GM12878 (cell line): ENCODE measurements at regions not wholly inside any gene's neighbourhood (a gene's known extent, or its start where the extent isn't known, plus 50 kb on each side); places are given as distances from the start of the nearest gene placed in this dataset.

Experiments used
- ATAC-seq: fragments of 200-7000 bp; cut with Tn5 transposase; 3 replicates; pipeline ENCODE4 v1.9.1; 2020; ENCODE audit warnings: mild to moderate bottlenecking, moderate library complexity
- BruUV-seq: library from RNA; stranded (reverse); fragments of 400-500 nt; replicated peaks from 2 replicates; lab custom pipeline; 2021; lab: Mats Ljungman, UMichigan
- CTCF ChIA-PET: fragments of 300-600 bp; sonication (Branson Sonifier 250); formaldehyde crosslinking; extraction: SDS; loops from one replicate; lab custom pipeline; 2021; ENCODE audit warnings: inconsistent platforms; lab: Yijun Ruan, JAX
- POLR2A ChIA-PET: fragments of 350-600 bp; formaldehyde crosslinking; extraction: SDS; loops from one replicate; lab custom pipeline; 2021; ENCODE audit warnings: inconsistent platforms; lab: Charles Lee
- RAD21 ChIA-PET: fragments of 300-600 bp; sonication (Branson Sonifier 250); formaldehyde crosslinking; loops from one replicate; lab custom pipeline; 2023; ENCODE audit warnings: antibody characterized with exemption; ENCODE audit not compliant: unreplicated experiment; lab: Charles Lee
- SMC1A ChIA-PET: fragments of 300-600 bp; sonication (Branson Sonifier 250); formaldehyde crosslinking; loops from one replicate; lab custom pipeline; 2023; ENCODE audit not compliant: unreplicated experiment, uncharacterized antibody; lab: Charles Lee
- DNase-seq: peaks from one replicate; pipeline ENCODE4 v3.0.0-alpha.2; 2011; ENCODE audit warnings: low read depth, low spot score
- FAIRE-seq: peaks from 3 replicates; lab custom pipeline; 2011; peaks lifted over from hg19 to GRCh38; lab: Jason Lieb, UNC
- H2AFZ ChIP-seq: 2 replicates; pipeline ENCODE4 v1.6.0; 2011; ENCODE audit warnings: low read depth, low read length, control low read depth; ENCODE audit not compliant: control insufficient read depth
- H3K27ac ChIP-seq: 2 replicates; pipeline ENCODE4 v1.5.1; 2011; ENCODE audit warnings: control low read depth; ENCODE audit not compliant: control insufficient read depth, insufficient read depth
- H3K27me3 ChIP-seq, 2 experiments: replicated peaks in 1 of 2; 2 replicates each; pipeline versions ENCODE4 v1.6.0 to v1.6.1; 2011; ENCODE audit warnings: low read length in 1 of 2; ENCODE audit not compliant: control insufficient read depth in 2 of 2, insufficient read depth in 2 of 2
- H3K36me3 ChIP-seq, 2 experiments: 2 replicates each; pipeline ENCODE4 v1.5.1; 2011; ENCODE audit warnings: low read length in 1 of 2; ENCODE audit not compliant: control insufficient read depth in 2 of 2, insufficient read depth in 2 of 2
- H3K4me1 ChIP-seq: 2 replicates; pipeline ENCODE4 v1.6.1; 2011; ENCODE audit warnings: mild to moderate bottlenecking, low read length, moderate library complexity, mixed read lengths; ENCODE audit not compliant: control insufficient read depth, insufficient read depth
- H3K4me2 ChIP-seq: 2 replicates; pipeline ENCODE4 v1.6.0; 2011; ENCODE audit warnings: control low read depth; ENCODE audit not compliant: control insufficient read depth, insufficient read depth
- H3K4me3 ChIP-seq: fragments of 200-600 bp; sonication (generic); 2 replicates; pipeline ENCODE4 v1.5.1; 2016
- H3K79me2 ChIP-seq: 2 replicates; pipeline ENCODE4 v1.6.0; 2011; ENCODE audit warnings: low read length; ENCODE audit not compliant: control insufficient read depth, insufficient read depth
- H3K9ac ChIP-seq: 2 replicates; pipeline ENCODE4 v1.8.0; 2011; ENCODE audit warnings: low read length, control low read depth, mixed read lengths; ENCODE audit not compliant: control insufficient read depth, insufficient read depth
- H3K9me3 ChIP-seq: replicated peaks from 3 replicates; pipeline ENCODE4 v1.5.1; 2011; ENCODE audit warnings: mild to moderate bottlenecking, low read length; ENCODE audit not compliant: control insufficient read depth, insufficient read depth
- H4K20me1 ChIP-seq: 2 replicates; pipeline ENCODE4 v1.6.0; 2011; ENCODE audit not compliant: control insufficient read depth, insufficient read depth
- EZH2 ChIP-seq: IDR thresholded peaks from 2 replicates; pipeline ENCODE4 v1.6.1; 2012; ENCODE audit warnings: low read depth, mild to moderate bottlenecking, control low read depth, inconsistent platforms, low read length, borderline replicate concordance; ENCODE audit not compliant: control insufficient read depth
- GATAD2B ChIP-seq: fragments of 450-650 bp; conservative IDR thresholded peaks from 2 replicates; pipeline ENCODE4 v1.6.1; 2017; ENCODE audit warnings: low read depth, mild to moderate bottlenecking, moderate library complexity
- HDAC6 ChIP-seq: fragments of 200-600 bp; sonication (generic); IDR thresholded peaks from one replicate; pipeline ENCODE4 v1.8.0; 2017; ENCODE audit warnings: antibody characterized with exemption; ENCODE audit not compliant: unreplicated experiment
- IRF4 ChIP-seq: IDR thresholded peaks from 2 replicates; pipeline ENCODE4 v1.6.1; 2011; ENCODE audit warnings: low read depth, low read length
- JUND ChIP-seq: IDR thresholded peaks from 2 replicates; pipeline ENCODE4 v1.6.1; 2012; ENCODE audit warnings: low read depth, mild to moderate bottlenecking, low read length, improper control_type of control experiment, moderate library complexity
- MEF2B ChIP-seq: fragments of 450-650 bp; IDR thresholded peaks from 2 replicates; pipeline ENCODE4 v1.6.1; 2018; ENCODE audit warnings: mild to moderate bottlenecking, moderate library complexity; ENCODE audit not compliant: partially characterized antibody, poor library complexity, severe bottlenecking
- SIN3A ChIP-seq: IDR thresholded peaks from 2 replicates; pipeline ENCODE4 v1.6.1; 2012; ENCODE audit warnings: low read depth, low read length, improper control_type of control experiment
- STAT3 ChIP-seq: IDR thresholded peaks from 2 replicates; pipeline ENCODE4 v1.6.1; 2011; ENCODE audit warnings: low read depth, low read length, improper control_type of control experiment
- TAF1 ChIP-seq: IDR thresholded peaks from 2 replicates; pipeline ENCODE4 v1.6.1; 2011; ENCODE audit warnings: mild to moderate bottlenecking, low read depth, low read length, borderline replicate concordance
- TARDBP ChIP-seq: IDR thresholded peaks from 2 replicates; pipeline ENCODE4 v1.6.1; 2016; ENCODE audit warnings: borderline replicate concordance
- ZSCAN29 ChIP-seq: fragments of 450-650 bp; IDR thresholded peaks from 2 replicates; pipeline ENCODE4 v1.6.1; 2017; ENCODE audit warnings: mild to moderate bottlenecking, moderate library complexity
- WGBS: methylation state at CpG from one replicate; pipeline ENCODE4 v1.1.6; 2016; ENCODE audit warnings: low lambda C conversion rate; ENCODE audit not compliant: insufficient replicate concordance, insufficient coverage; ENCODE audit errors: missing lambda C conversion rate; 5-methylcytosine and 5-hydroxymethylcytosine counted together
- in situ Hi-C: fragments of 300-500 bp; cut with MboI; formaldehyde crosslinking; loops from 9 replicates; pipeline ENCODE4 v1.14.3; 2018; ENCODE audit warnings: mixed read lengths
- intact Hi-C: fragments of 100-400 bp; cut with micrococcal nuclease; formaldehyde crosslinking; loops from one replicate; pipeline ENCODE4 v1.14.2; 2022; ENCODE audit not compliant: unreplicated experiment
- TF ChIP-seq, protein P1 (sequence below): IDR thresholded peaks from 2 replicates; pipeline ENCODE4 v1.6.1; 2012; ENCODE audit warnings: low read length, inconsistent platforms
- TF ChIP-seq, protein P2 (sequence below): IDR thresholded peaks from 2 replicates; pipeline ENCODE4 v1.6.1; 2011; ENCODE audit warnings: low read depth, low read length, improper control_type of control experiment, borderline replicate concordance
- TF ChIP-seq, protein P3 (sequence below): fragments of 450-650 bp; IDR thresholded peaks from 2 replicates; pipeline ENCODE4 v1.6.1; 2017; ENCODE audit warnings: antibody characterized with exemption, mild to moderate bottlenecking, moderate library complexity

DNA sequence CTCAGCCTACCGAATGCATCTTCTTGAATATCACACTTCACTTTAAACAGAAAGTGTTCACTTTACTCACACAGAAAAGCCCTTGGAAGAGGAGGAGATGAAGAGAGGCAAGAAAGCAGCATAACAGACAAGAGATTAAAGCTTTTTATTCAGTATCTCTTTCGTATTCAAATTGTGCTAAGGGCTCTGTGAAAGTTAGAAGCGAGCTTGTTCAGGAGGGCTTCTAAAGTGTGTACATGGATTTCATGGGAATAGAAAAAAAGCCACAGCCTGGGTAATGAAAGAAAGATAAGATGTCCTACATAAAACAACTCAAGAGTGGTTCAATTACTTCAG, 531.9 kb downstream of the TMEM182 start:
- intact Hi-C loops: no loop called here
- no peak for FAIRE-seq

DNA sequence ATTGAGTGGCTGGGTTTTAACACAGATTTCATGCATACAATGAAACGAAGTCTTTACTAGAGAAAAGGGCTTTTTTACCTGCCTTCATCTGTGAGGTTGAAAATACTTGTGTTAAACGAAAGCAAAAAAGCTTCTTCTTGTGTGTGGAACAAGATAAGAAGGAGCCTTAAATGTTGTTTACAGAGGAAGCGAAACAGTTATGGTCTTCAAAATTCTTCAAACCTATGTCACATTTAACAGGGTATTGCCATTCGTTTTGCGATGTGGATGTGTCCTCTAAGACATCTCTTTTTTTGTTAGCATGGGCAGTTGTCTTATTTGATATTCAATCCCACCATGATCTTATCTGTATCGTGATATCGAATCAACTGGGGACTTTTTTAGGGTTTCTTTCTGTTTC, 532.6 kb downstream of the TMEM182 start:
- no peak for FAIRE-seq
- CTCF ChIA-PET: no interaction called here
- TF ChIP-seq STAT3: no peak
- no peak for TF ChIP-seq GATAD2B
- no peak for TF ChIP-seq EZH2
- no peak for TF ChIP-seq JUND
- TF ChIP-seq SIN3A: no peak
- TF ChIP-seq MEF2B: no peak
- no peak for TF ChIP-seq TAF1
- no peak for TF ChIP-seq HDAC6
- TF ChIP-seq, protein P1, sequence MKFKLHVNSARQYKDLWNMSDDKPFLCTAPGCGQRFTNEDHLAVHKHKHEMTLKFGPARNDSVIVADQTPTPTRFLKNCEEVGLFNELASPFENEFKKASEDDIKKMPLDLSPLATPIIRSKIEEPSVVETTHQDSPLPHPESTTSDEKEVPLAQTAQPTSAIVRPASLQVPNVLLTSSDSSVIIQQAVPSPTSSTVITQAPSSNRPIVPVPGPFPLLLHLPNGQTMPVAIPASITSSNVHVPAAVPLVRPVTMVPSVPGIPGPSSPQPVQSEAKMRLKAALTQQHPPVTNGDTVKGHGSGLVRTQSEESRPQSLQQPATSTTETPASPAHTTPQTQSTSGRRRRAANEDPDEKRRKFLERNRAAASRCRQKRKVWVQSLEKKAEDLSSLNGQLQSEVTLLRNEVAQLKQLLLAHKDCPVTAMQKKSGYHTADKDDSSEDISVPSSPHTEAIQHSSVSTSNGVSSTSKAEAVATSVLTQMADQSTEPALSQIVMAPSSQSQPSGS: no peak
- TF ChIP-seq, protein P2, sequence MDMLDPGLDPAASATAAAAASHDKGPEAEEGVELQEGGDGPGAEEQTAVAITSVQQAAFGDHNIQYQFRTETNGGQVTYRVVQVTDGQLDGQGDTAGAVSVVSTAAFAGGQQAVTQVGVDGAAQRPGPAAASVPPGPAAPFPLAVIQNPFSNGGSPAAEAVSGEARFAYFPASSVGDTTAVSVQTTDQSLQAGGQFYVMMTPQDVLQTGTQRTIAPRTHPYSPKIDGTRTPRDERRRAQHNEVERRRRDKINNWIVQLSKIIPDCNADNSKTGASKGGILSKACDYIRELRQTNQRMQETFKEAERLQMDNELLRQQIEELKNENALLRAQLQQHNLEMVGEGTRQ: no peak
- no peak for TF ChIP-seq ZSCAN29

More for the DNA sequence above, 531.9 kb downstream of the TMEM182 start:
- WGBS: 0% methylated on average over 3 of the region's 3 CpGs
- no peaks in the 10 kb centered on the region for H3K4me1 ChIP-seq
- no peaks in the 10 kb centered on the region for H3K9me3 ChIP-seq
- DNase-seq (no peak), ATAC-seq (no peak)
- no peaks in the 10 kb centered on the region for H3K27me3 ChIP-seq
- POLR2A ChIA-PET: no interaction called here
- H3K4me2 ChIP-seq: no peak overlapping the region
- H3K9ac ChIP-seq: no peak overlapping the region
- no TSS peak for BruUV-seq
- no peaks in the 10 kb centered on the region for H4K20me1 ChIP-seq
- RAD21 ChIA-PET: no interaction called here
- in situ Hi-C loops: no loop called here
- TF ChIP-seq, protein P3, sequence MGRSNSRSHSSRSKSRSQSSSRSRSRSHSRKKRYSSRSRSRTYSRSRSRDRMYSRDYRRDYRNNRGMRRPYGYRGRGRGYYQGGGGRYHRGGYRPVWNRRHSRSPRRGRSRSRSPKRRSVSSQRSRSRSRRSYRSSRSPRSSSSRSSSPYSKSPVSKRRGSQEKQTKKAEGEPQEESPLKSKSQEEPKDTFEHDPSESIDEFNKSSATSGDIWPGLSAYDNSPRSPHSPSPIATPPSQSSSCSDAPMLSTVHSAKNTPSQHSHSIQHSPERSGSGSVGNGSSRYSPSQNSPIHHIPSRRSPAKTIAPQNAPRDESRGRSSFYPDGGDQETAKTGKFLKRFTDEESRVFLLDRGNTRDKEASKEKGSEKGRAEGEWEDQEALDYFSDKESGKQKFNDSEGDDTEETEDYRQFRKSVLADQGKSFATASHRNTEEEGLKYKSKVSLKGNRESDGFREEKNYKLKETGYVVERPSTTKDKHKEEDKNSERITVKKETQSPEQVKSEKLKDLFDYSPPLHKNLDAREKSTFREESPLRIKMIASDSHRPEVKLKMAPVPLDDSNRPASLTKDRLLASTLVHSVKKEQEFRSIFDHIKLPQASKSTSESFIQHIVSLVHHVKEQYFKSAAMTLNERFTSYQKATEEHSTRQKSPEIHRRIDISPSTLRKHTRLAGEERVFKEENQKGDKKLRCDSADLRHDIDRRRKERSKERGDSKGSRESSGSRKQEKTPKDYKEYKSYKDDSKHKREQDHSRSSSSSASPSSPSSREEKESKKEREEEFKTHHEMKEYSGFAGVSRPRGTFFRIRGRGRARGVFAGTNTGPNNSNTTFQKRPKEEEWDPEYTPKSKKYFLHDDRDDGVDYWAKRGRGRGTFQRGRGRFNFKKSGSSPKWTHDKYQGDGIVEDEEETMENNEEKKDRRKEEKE: no peak
- no peak for TF ChIP-seq TARDBP
- TF ChIP-seq IRF4: no peak
- H3K36me3 ChIP-seq: no peaks in the 10 kb centered on the region
- no peaks in the 10 kb centered on the region for H3K79me2 ChIP-seq
- CTCF ChIA-PET: no interaction called here
- no peak overlapping the region for H2AFZ ChIP-seq
- H3K4me3 ChIP-seq: no peak overlapping the region
- no peak overlapping the region for H3K27ac ChIP-seq
- SMC1A ChIA-PET: interaction anchor here (1.5 kb wide), 1 partner anchor 9 kb away, joined by 3 read pairs; no protein-coding TSS in a partner anchor

More for the DNA sequence above, 532.6 kb downstream of the TMEM182 start:
- SMC1A ChIA-PET: no interaction called here
- H3K79me2 ChIP-seq: no peaks in the 10 kb centered on the region
- in situ Hi-C loops (no loop called here), intact Hi-C loops (no loop called here)
- 28% methylated on average over 7 of the region's 7 CpGs for WGBS
- no peak overlapping the region for H2AFZ ChIP-seq
- H4K20me1 ChIP-seq: no peaks in the 10 kb centered on the region
- DNase-seq: no peak
- H3K9ac ChIP-seq: no peak overlapping the region
- H3K9me3 ChIP-seq: no peaks in the 10 kb centered on the region
- ATAC-seq: no peak
- H3K4me1 ChIP-seq: no peaks in the 10 kb centered on the region
- H3K4me3 ChIP-seq: no peak overlapping the region
- no peak overlapping the region for H3K27ac ChIP-seq
- POLR2A ChIA-PET: no interaction called here
- H3K4me2 ChIP-seq: no peak overlapping the region
- H3K27me3 ChIP-seq: no peaks in the 10 kb centered on the region
- no TSS peak for BruUV-seq
- no peaks in the 10 kb centered on the region for H3K36me3 ChIP-seq
- RAD21 ChIA-PET: no interaction called here
